Esophagus squamous epithelium (tissue), 4 donors: ENCODE measurements at regions not wholly inside any gene's neighbourhood (a gene's known extent, or its start where the extent isn't known, plus 50 kb on each side); places are given as distances from the start of the nearest gene placed in this dataset.
"Not testable (repeated sequence)": the region's sequence is repeated elsewhere in the genome, so short reads cannot be mapped to it uniquely, and the experiment has no call there.

Source experiments
- CTCF ChIP-seq, 6 experiments: fragments of 450-650 bp in 4 of 6; fragments of 200-600 bp in 2 of 6; sonication (generic) in 2 of 6; IDR thresholded peaks; one replicate each; pipeline ENCODE4 v1.5.1; 2016 to 2019; ENCODE audit warnings: antibody characterized with exemption in 6 of 6, mild to moderate bottlenecking in 4 of 6, moderate library complexity in 4 of 6
- POLR2A ChIP-seq, 4 donors: fragments of 450-650 bp; IDR thresholded peaks; one replicate each; pipeline ENCODE4 v1.6.1; 2017; ENCODE audit warnings: antibody characterized with exemption in 4 of 4, mild to moderate bottlenecking in 4 of 4, moderate library complexity in 3 of 4

DNA sequence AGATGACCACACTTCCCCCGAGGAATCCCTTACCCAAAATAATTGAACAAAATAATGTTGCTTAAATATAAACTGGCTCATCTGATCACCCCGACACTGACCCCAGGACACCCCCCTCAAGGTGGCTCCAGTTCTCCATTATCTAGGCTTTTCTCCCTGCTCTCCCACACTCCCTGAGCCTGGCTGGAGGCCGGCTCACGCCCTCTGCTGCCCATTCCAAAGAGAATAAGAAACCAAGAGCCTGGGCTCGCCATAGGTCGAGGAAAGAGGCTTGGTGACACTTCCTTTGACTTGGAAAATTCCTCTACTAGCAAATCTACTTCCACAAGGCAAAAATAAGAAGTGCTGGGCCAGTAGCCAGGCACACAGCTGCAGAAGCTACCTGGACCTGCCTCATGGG, 63.3 kb upstream of the OR4C13 start:
- not testable (repeated sequence) for TF ChIP-seq CTCF, POLR2A (IDR thresholded peaks at IDR 0.05)
